H1 (cell line): ENCODE measurements at regions not wholly inside any gene's neighbourhood (a gene's known extent, or its start where the extent isn't known, plus 50 kb on each side); places are given as distances from the start of the nearest gene placed in this dataset.

Experiments
- TBP ChIP-seq: IDR thresholded peaks from 2 replicates; pipeline ENCODE4 v1.6.1; 2011; ENCODE audit warnings: low read depth, low read length, improper control_type of control experiment
- TF ChIP-seq, protein P1 (sequence below): IDR thresholded peaks from 2 replicates; pipeline ENCODE4 v1.6.1; 2011; ENCODE audit warnings: low read depth, mild to moderate bottlenecking, low read length; ENCODE audit not compliant: insufficient read depth

DNA sequence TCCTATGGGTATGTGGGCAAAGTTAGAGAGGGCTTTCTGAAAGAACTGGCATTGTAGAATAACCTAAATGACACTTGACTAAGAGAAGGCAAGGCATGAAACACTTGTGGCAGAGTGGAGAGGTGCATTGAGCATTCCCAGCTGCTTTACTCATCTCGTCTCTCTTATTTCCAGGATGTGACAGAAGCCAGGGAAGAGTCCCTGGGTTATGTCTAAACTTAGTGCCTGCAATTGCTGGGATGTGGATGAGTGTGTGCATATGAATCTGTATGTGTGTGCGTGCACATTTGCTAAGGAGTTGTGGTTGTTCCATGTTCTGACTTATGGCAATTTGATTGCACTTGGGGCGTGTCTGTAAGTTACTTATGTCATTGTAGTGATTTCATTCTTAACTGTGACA lies 1326.5 kb upstream of the B3GALT2 start (continued):
- TF ChIP-seq, protein P1, sequence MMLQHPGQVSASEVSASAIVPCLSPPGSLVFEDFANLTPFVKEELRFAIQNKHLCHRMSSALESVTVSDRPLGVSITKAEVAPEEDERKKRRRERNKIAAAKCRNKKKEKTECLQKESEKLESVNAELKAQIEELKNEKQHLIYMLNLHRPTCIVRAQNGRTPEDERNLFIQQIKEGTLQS = no peak
- TF ChIP-seq TBP = no peak
